ENCODE measurements at regions not wholly inside any gene's neighbourhood (a gene's known extent, or its start where the extent isn't known, plus 50 kb on each side); places are given as distances from the start of the nearest gene placed in this dataset.

DNA sequence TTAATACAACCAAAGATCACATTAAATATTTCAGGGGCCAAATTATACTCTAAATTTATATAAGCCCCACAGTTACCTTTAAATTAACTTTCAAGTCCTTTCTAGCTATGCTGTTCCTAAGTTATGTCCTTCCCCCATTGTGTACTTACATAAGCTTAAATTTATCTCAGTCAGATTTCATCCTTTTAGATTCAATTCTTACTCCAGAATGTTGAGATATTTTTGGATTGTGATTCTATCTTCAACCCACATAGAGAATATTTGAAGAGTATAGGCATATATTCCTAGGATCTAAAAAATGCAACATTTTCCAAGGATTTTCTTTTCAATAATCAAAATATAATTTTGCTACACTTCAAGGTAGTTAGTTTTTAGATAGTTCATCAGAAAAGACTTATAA is 242.8 kb downstream of the KCNE4 start (continued):
- TF ChIP-seq, protein P1, sequence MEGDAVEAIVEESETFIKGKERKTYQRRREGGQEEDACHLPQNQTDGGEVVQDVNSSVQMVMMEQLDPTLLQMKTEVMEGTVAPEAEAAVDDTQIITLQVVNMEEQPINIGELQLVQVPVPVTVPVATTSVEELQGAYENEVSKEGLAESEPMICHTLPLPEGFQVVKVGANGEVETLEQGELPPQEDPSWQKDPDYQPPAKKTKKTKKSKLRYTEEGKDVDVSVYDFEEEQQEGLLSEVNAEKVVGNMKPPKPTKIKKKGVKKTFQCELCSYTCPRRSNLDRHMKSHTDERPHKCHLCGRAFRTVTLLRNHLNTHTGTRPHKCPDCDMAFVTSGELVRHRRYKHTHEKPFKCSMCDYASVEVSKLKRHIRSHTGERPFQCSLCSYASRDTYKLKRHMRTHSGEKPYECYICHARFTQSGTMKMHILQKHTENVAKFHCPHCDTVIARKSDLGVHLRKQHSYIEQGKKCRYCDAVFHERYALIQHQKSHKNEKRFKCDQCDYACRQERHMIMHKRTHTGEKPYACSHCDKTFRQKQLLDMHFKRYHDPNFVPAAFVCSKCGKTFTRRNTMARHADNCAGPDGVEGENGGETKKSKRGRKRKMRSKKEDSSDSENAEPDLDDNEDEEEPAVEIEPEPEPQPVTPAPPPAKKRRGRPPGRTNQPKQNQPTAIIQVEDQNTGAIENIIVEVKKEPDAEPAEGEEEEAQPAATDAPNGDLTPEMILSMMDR (IDR thresholded peaks at IDR 0.05 in 2 of 3, conservative IDR thresholded peaks at IDR 0.05 in 1 of 3; ENCODE audit: control insufficient read depth in 2 of 3, extremely low read depth in 1 of 3, insufficient read depth in 1 of 3, low read depth in 3 of 3, low read length in 3 of 3): no peak
- TF ChIP-seq ZNF207 (IDR thresholded peaks at IDR 0.05; ENCODE audit: borderline replicate concordance): no peak
- TF ChIP-seq, protein P2, sequence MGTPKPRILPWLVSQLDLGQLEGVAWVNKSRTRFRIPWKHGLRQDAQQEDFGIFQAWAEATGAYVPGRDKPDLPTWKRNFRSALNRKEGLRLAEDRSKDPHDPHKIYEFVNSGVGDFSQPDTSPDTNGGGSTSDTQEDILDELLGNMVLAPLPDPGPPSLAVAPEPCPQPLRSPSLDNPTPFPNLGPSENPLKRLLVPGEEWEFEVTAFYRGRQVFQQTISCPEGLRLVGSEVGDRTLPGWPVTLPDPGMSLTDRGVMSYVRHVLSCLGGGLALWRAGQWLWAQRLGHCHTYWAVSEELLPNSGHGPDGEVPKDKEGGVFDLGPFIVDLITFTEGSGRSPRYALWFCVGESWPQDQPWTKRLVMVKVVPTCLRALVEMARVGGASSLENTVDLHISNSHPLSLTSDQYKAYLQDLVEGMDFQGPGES (IDR thresholded peaks at IDR 0.05): no peak
- TF ChIP-seq HDAC2 (IDR thresholded peaks at IDR 0.05): no peak
- TF ChIP-seq, protein P3, sequence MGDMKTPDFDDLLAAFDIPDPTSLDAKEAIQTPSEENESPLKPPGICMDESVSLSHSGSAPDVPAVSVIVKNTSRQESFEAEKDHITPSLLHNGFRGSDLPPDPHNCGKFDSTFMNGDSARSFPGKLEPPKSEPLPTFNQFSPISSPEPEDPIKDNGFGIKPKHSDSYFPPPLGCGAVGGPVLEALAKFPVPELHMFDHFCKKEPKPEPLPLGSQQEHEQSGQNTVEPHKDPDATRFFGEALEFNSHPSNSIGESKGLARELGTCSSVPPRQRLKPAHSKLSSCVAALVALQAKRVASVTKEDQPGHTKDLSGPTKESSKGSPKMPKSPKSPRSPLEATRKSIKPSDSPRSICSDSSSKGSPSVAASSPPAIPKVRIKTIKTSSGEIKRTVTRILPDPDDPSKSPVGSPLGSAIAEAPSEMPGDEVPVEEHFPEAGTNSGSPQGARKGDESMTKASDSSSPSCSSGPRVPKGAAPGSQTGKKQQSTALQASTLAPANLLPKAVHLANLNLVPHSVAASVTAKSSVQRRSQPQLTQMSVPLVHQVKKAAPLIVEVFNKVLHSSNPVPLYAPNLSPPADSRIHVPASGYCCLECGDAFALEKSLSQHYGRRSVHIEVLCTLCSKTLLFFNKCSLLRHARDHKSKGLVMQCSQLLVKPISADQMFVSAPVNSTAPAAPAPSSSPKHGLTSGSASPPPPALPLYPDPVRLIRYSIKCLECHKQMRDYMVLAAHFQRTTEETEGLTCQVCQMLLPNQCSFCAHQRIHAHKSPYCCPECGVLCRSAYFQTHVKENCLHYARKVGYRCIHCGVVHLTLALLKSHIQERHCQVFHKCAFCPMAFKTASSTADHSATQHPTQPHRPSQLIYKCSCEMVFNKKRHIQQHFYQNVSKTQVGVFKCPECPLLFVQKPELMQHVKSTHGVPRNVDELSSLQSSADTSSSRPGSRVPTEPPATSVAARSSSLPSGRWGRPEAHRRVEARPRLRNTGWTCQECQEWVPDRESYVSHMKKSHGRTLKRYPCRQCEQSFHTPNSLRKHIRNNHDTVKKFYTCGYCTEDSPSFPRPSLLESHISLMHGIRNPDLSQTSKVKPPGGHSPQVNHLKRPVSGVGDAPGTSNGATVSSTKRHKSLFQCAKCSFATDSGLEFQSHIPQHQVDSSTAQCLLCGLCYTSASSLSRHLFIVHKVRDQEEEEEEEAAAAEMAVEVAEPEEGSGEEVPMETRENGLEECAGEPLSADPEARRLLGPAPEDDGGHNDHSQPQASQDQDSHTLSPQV (IDR thresholded peaks at IDR 0.05): no peak
- no peak for TF ChIP-seq ETV6 (conservative IDR thresholded peaks at IDR 0.05 in 1 of 2, IDR thresholded peaks at IDR 0.05 in 1 of 2; ENCODE audit: borderline replicate concordance in 1 of 2, low read depth in 1 of 2)

All from GM12878 (cell line).